Neural cell (in vitro differentiated cells): ENCODE measurements at regions not wholly inside any gene's neighbourhood (a gene's known extent, or its start where the extent isn't known, plus 50 kb on each side); places are given as distances from the start of the nearest gene placed in this dataset.

Experiments used
- H2AFZ ChIP-seq: fragments of 200-600, 300-800 bp; sonication (generic), shearing (Covaris generic); 2 replicates; pipeline ENCODE4 v1.6.0; 2014; ENCODE audit warnings: low read depth, mild to moderate bottlenecking, antibody characterized with exemption, low read length, moderate library complexity
- H3F3A ChIP-seq: fragments of 200-600 bp; shearing (Covaris generic); 2 replicates; pipeline ENCODE4 v1.6.1; 2016; ENCODE audit warnings: mild to moderate bottlenecking, moderate library complexity, mixed read lengths, antibody characterized with exemption, low read length; ENCODE audit not compliant: insufficient read depth, poor library complexity, severe bottlenecking
- H3K27ac ChIP-seq: fragments of 200-600, 300-800 bp; sonication (generic), shearing (Covaris generic); 2 replicates; pipeline ENCODE4 v1.5.1; 2014; ENCODE audit warnings: mild to moderate bottlenecking, low read length, moderate library complexity
- H3K27me3 ChIP-seq: fragments of 300-800, 200-600 bp; sonication (generic), shearing (Covaris generic); 2 replicates; pipeline ENCODE4 v1.6.0; 2014; ENCODE audit warnings: mild to moderate bottlenecking, low read depth, low read length, moderate library complexity; ENCODE audit not compliant: insufficient read depth
- H3K36me3 ChIP-seq: fragments of 300-800, 200-600 bp; sonication (generic), shearing (Covaris generic); 2 replicates; pipeline ENCODE4 v1.5.1; 2014; ENCODE audit warnings: mild to moderate bottlenecking, antibody characterized with exemption, low read length, moderate library complexity; ENCODE audit not compliant: insufficient read depth
- H3K4me2 ChIP-seq: fragments of 300-800, 200-600 bp; sonication (generic), shearing (Covaris generic); 2 replicates; pipeline ENCODE4 v1.6.0; 2014; ENCODE audit warnings: mild to moderate bottlenecking, low read length
- H3K4me3 ChIP-seq: fragments of 300-800, 200-600 bp; sonication (generic), shearing (Covaris generic); 2 replicates; pipeline ENCODE4 v1.5.1; 2014; ENCODE audit warnings: mild to moderate bottlenecking, low read length, moderate library complexity
- H3K79me2 ChIP-seq: fragments of 200-600 bp; shearing (Covaris generic); replicated peaks from 2 replicates; pipeline ENCODE4 v1.6.0; 2014; ENCODE audit warnings: mild to moderate bottlenecking, low read length, moderate library complexity; ENCODE audit not compliant: insufficient read depth
- H3K9ac ChIP-seq: fragments of 300-800, 200-600 bp; sonication (generic), shearing (Covaris generic); 2 replicates; pipeline ENCODE4 v1.6.1; 2016; ENCODE audit warnings: mild to moderate bottlenecking, low read length, mixed read lengths
- H3K9me2 ChIP-seq: fragments of 200-600 bp; shearing (Covaris generic); 2 replicates; pipeline ENCODE4 v1.6.1; 2016; ENCODE audit warnings: mild to moderate bottlenecking, low read length, mixed read lengths; ENCODE audit not compliant: insufficient read depth
- H3K9me3 ChIP-seq: fragments of 200-600, 300-800 bp; sonication (generic), shearing (Covaris generic); 2 replicates; pipeline ENCODE4 v1.6.1; 2016; ENCODE audit warnings: mild to moderate bottlenecking, mixed run types, low read length, moderate library complexity, mixed read lengths
- H4K20me1 ChIP-seq: fragments of 200-600 bp; shearing (Covaris generic); 2 replicates; pipeline ENCODE4 v1.6.1; 2016; ENCODE audit warnings: mild to moderate bottlenecking, mixed run types; ENCODE audit not compliant: insufficient read depth
- CTCF ChIP-seq: fragments of 450-650 bp; IDR thresholded peaks from 2 replicates; pipeline ENCODE4 v1.5.1; 2014; ENCODE audit warnings: antibody characterized with exemption, mild to moderate bottlenecking, moderate library complexity; ENCODE audit not compliant: poor library complexity, severe bottlenecking
- EP300 ChIP-seq: fragments of 450-650 bp; conservative IDR thresholded peaks from 2 replicates; pipeline ENCODE4 v1.6.1; 2014; ENCODE audit warnings: antibody characterized with exemption, mild to moderate bottlenecking, moderate library complexity; ENCODE audit not compliant: poor library complexity, severe bottlenecking
- EZH2 ChIP-seq: fragments of 200-600, 300-800 bp; shearing (Covaris generic), sonication (generic); IDR thresholded peaks from 2 replicates; pipeline ENCODE4 v1.6.1; 2014; ENCODE audit warnings: antibody characterized with exemption, low read length, borderline replicate concordance, mild to moderate bottlenecking; ENCODE audit not compliant: insufficient read depth, poor library complexity, severe bottlenecking
- MXI1 ChIP-seq: fragments of 450-650 bp; conservative IDR thresholded peaks from 2 replicates; pipeline ENCODE4 v1.6.1; 2014; ENCODE audit warnings: antibody characterized with exemption, mild to moderate bottlenecking; ENCODE audit not compliant: poor library complexity, severe bottlenecking
- POLR2AphosphoS5 ChIP-seq: IDR thresholded peaks from 2 replicates; pipeline ENCODE4 v1.6.1; 2012
- RAD21 ChIP-seq: fragments of 450-650 bp; conservative IDR thresholded peaks from 2 replicates; pipeline ENCODE4 v1.6.1; 2014; ENCODE audit warnings: antibody characterized with exemption, mild to moderate bottlenecking, moderate library complexity
- SMC3 ChIP-seq: fragments of 450-650 bp; conservative IDR thresholded peaks from 2 replicates; pipeline ENCODE4 v1.6.1; 2014; ENCODE audit warnings: antibody characterized with exemption, mild to moderate bottlenecking, moderate library complexity; ENCODE audit not compliant: poor library complexity
- TAF1 ChIP-seq: IDR thresholded peaks from 2 replicates; pipeline ENCODE4 v1.6.1; 2012; ENCODE audit warnings: low read depth
- TF ChIP-seq, protein P1 (sequence below): IDR thresholded peaks from 2 replicates; pipeline ENCODE4 v1.6.1; 2012; ENCODE audit warnings: borderline replicate concordance

DNA sequence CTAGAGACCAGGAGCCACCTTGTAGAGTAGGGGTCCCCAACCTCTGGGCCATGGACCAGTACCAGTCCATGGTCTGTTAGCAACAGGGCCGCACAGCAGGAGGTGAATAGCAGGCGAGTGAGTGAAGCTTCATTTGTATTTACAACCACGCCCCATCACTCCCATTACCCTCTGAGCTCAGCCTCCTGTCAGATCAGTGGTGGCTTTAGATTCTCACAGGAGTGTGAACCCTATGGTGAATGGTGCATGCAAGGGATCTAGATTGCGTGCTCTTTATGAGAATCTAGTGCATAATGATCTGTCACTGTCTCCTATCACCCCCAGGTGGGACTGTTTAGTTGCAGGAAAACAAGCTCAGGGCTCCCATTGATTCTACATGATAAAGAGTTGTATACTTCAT lies 303.6 kb downstream of the KCNRG start:
- Histone ChIP-seq H3K36me3 (no peaks in the 10 kb centered on the region), H3K27me3 (no peaks in the 10 kb centered on the region), H3K4me3 (no peak overlapping the region), H4K20me1 (no peaks in the 10 kb centered on the region), H3K9ac (no peak overlapping the region), H3K27ac (no peak overlapping the region), H3K9me3 (no peaks in the 10 kb centered on the region), H3K9me2 (no peaks in the 10 kb centered on the region), H3K4me2 (no peak overlapping the region), H2AFZ (no peak overlapping the region), H3K79me2 (no peaks in the 10 kb centered on the region), H3F3A (no peaks in the 10 kb centered on the region)
- TF ChIP-seq EP300 (no peak), EZH2 (no peak), RAD21 (no peak), TAF1 (no peak), CTCF (no peak), SMC3 (no peak), POLR2AphosphoS5 (no peak)
- TF ChIP-seq, protein P1, sequence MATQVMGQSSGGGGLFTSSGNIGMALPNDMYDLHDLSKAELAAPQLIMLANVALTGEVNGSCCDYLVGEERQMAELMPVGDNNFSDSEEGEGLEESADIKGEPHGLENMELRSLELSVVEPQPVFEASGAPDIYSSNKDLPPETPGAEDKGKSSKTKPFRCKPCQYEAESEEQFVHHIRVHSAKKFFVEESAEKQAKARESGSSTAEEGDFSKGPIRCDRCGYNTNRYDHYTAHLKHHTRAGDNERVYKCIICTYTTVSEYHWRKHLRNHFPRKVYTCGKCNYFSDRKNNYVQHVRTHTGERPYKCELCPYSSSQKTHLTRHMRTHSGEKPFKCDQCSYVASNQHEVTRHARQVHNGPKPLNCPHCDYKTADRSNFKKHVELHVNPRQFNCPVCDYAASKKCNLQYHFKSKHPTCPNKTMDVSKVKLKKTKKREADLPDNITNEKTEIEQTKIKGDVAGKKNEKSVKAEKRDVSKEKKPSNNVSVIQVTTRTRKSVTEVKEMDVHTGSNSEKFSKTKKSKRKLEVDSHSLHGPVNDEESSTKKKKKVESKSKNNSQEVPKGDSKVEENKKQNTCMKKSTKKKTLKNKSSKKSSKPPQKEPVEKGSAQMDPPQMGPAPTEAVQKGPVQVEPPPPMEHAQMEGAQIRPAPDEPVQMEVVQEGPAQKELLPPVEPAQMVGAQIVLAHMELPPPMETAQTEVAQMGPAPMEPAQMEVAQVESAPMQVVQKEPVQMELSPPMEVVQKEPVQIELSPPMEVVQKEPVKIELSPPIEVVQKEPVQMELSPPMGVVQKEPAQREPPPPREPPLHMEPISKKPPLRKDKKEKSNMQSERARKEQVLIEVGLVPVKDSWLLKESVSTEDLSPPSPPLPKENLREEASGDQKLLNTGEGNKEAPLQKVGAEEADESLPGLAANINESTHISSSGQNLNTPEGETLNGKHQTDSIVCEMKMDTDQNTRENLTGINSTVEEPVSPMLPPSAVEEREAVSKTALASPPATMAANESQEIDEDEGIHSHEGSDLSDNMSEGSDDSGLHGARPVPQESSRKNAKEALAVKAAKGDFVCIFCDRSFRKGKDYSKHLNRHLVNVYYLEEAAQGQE, result no peak

DNA sequence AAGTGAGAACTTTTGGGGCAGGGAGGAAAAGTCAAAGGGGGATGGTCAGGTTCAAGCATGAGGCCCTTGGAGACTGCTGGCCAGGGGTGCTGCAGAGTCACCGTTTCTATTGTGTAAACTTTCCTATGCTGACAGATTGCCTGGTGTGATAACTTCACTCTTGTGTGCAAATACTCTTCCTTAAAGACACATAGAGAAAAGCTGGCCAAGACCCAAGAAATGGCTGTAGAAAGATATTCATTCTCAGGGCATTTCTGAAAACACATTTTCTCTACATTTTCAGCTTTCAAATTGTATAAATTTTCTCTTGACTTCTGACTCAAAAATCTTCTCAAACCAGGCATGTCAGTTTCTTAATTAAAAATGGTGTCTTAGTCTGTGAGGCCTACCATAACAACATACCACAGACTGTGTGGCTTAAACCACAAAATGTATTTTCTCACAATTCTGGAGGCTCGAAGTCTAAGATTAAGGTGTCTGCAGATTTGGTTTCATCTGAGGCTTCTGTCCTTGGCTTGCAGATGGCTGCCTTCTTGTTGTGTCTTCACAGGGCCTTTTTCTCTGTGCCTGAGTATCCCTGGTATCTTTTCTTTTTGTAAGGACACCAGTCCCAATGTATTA lies 304.5 kb downstream of the KCNRG start:
- Histone ChIP-seq H3K4me2 (no peak overlapping the region), H3K9me2 (no peaks in the 10 kb centered on the region), H3K36me3 (no peaks in the 10 kb centered on the region), H3K4me3 (no peak overlapping the region), H3K9me3 (no peaks in the 10 kb centered on the region), H3K79me2 (no peaks in the 10 kb centered on the region), H3K9ac (no peak overlapping the region), H3F3A (no peaks in the 10 kb centered on the region), H3K27me3 (no peaks in the 10 kb centered on the region), H3K27ac (no peak overlapping the region), H2AFZ (no peak overlapping the region), H4K20me1 (no peaks in the 10 kb centered on the region)
- no peak for TF ChIP-seq SMC3
- no peak for TF ChIP-seq EP300
- no peak for TF ChIP-seq POLR2AphosphoS5
- TF ChIP-seq, protein P1, result no peak
- no peak for TF ChIP-seq CTCF
- TF ChIP-seq EZH2, result no peak
- TF ChIP-seq TAF1, result no peak
- TF ChIP-seq MXI1, result no peak
- no peak for TF ChIP-seq RAD21
